ENCODE measurements at regions not wholly inside any gene's neighbourhood (a gene's known extent, or its start where the extent isn't known, plus 50 kb on each side); places are given as distances from the start of the nearest gene placed in this dataset.

- 17% methylated on average over 2 of the region's 2 CpGs for WGBS (ENCODE audit: insufficient coverage, insufficient replicate concordance, low lambda C conversion rate, missing lambda C conversion rate)
- ATAC-seq = no peak
- no peaks in the 10 kb centered on the region for H3K36me3 ChIP-seq (ENCODE audit: control insufficient read depth in 2 of 2, insufficient read depth in 2 of 2, low read length in 1 of 2)
- no peak for FAIRE-seq
- ChIA-PET RAD21 (ENCODE audit: unreplicated experiment) (no interaction called here), POLR2A (no interaction called here), CTCF (interaction anchor here (0.5 kb wide), 1 partner anchor 618 kb away, joined by 3 read pairs; no protein-coding TSS in a partner anchor), SMC1A (ENCODE audit: uncharacterized antibody, unreplicated experiment) (no interaction called here)
- no peak overlapping the region for H2AFZ ChIP-seq (ENCODE audit: control insufficient read depth, low read depth, low read length)
- no peaks in the 10 kb centered on the region; the same call in 1 of the 2 replicates for H3K4me1 ChIP-seq (ENCODE audit: control insufficient read depth, insufficient read depth, low read length)
- no peak for DNase-seq (ENCODE audit: low read depth, low spot score)
- H4K20me1 ChIP-seq (ENCODE audit: control insufficient read depth, insufficient read depth) = no peaks in the 10 kb centered on the region
- H3K4me2 ChIP-seq (ENCODE audit: control insufficient read depth, insufficient read depth) = no peak overlapping the region
- in situ Hi-C loops (cut with MboI) (no loop called here), intact Hi-C loops (cut with micrococcal nuclease; ENCODE audit: unreplicated experiment) (no loop called here)
- no peaks in the 10 kb centered on the region; the same call in 2 of the 3 replicates for H3K9me3 ChIP-seq (replicated peaks; ENCODE audit: control insufficient read depth, insufficient read depth, low read length)
- BruUV-seq (replicated peaks) = no TSS peak
- H3K4me3 ChIP-seq = no peak overlapping the region
- no peaks in the 10 kb centered on the region for H3K27me3 ChIP-seq (replicated peaks in 1 of 2; ENCODE audit: control insufficient read depth in 2 of 2, insufficient read depth in 2 of 2, low read length in 1 of 2)
- no peak for TF ChIP-seq SREBF2 (IDR thresholded peaks at IDR 0.05; ENCODE audit: low read length)
- no peak for TF ChIP-seq MLLT1 (IDR thresholded peaks at IDR 0.05)
- TF ChIP-seq ZBTB40 (IDR thresholded peaks at IDR 0.05; ENCODE audit: borderline replicate concordance) = no peak
- no peak for TF ChIP-seq RUNX3 (IDR thresholded peaks at IDR 0.05; ENCODE audit: low read length)
- TF ChIP-seq HDAC2 (IDR thresholded peaks at IDR 0.05) = no peak
- TF ChIP-seq MTA3 (IDR thresholded peaks at IDR 0.05; ENCODE audit: borderline replicate concordance, low read length) = no peak
- TF ChIP-seq TARDBP (IDR thresholded peaks at IDR 0.05; ENCODE audit: borderline replicate concordance) = no peak
- no peak for TF ChIP-seq SREBF1 (IDR thresholded peaks at IDR 0.05; ENCODE audit: low read length)
- TF ChIP-seq TCF7 (IDR thresholded peaks at IDR 0.05; ENCODE audit: borderline replicate concordance) = no peak
- no peak for TF ChIP-seq CTCF (IDR thresholded peaks at IDR 0.05 in 2 of 3, conservative IDR thresholded peaks at IDR 0.05 in 1 of 3; ENCODE audit: control insufficient read depth in 2 of 3, extremely low read depth in 1 of 3, insufficient read depth in 1 of 3, low read depth in 3 of 3, low read length in 3 of 3)
- no peak for TF ChIP-seq PRDM15 (CRISPR knock-in tag; IDR thresholded peaks at IDR 0.05)
- no peaks in the 10 kb centered on the region for H3K79me2 ChIP-seq (ENCODE audit: control insufficient read depth, insufficient read depth, low read length)
- no peak overlapping the region for H3K9ac ChIP-seq (ENCODE audit: control insufficient read depth, insufficient read depth, low read length)
- no peak overlapping the region for H3K27ac ChIP-seq (ENCODE audit: control insufficient read depth, insufficient read depth)
Observed at GRCh38 chr13:20331419-20331818, 99.3 kb upstream of the GJB6 start.
